SK-N-SH treated with all-trans-retinoic acid at 6 μM for 48 hours (cell line): ENCODE measurements at regions not wholly inside any gene's neighbourhood (a gene's known extent, or its start where the extent isn't known, plus 50 kb on each side); places are given as distances from the start of the nearest gene placed in this dataset.

Source experiments
- PATZ1 ChIP-seq: fragments of 250-450 bp; sonication (Bioruptor Pico); IDR thresholded peaks from 2 replicates; pipeline ENCODE4 v1.8.0; 2020; ENCODE audit warnings: mild to moderate bottlenecking, moderate library complexity, borderline replicate concordance
- TOX ChIP-seq: fragments of 250-450 bp; sonication (Bioruptor Pico); IDR thresholded peaks from 2 replicates; pipeline ENCODE4 v1.8.0; 2021; ENCODE audit warnings: mild to moderate bottlenecking, moderate library complexity, borderline replicate concordance
- ZFP3 ChIP-seq: fragments of 250-450 bp; sonication (Bioruptor Pico); IDR thresholded peaks from 2 replicates; pipeline ENCODE4 v1.5.0; 2020; ENCODE audit warnings: mild to moderate bottlenecking, moderate library complexity

- TF ChIP-seq ZFP3 (CRISPR knock-in tag) (no peak), TOX (no peak), PATZ1 (CRISPR knock-in tag) (no peak)
These were observed 842.4 kb downstream of the LUZP2 start for GRCh38 chr11:25339281-25339680.
